GM12873 (cell line): ENCODE measurements at regions not wholly inside any gene's neighbourhood (a gene's known extent, or its start where the extent isn't known, plus 50 kb on each side); places are given as distances from the start of the nearest gene placed in this dataset.

Experiments
- TF ChIP-seq, protein P1 (sequence below): IDR thresholded peaks from 2 replicates; pipeline ENCODE4 v1.5.1; 2012; ENCODE audit warnings: low read depth, mild to moderate bottlenecking, moderate library complexity, low read length, control low read depth; ENCODE audit not compliant: insufficient read depth; ENCODE audit errors: missing control alignments

DNA sequence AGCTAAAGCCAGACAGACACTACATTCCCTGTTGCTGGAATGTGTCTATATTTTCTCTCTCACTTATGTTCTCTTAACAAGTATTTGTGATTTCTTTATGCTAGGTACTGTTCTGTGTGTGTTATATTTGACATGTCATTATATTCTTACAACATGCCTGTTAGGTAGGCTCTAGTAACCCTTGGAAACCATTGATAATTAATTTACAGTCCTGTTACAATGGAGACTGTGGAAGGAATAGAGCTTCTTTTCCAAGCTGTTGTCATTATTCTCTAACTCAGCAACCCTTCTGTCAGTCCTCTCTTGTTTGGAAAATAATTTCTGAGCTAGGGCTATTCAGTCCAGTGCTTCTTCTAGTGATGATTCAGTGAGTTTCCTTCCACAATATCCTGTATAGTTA is 419.1 kb upstream of the BOD1L1 start:
- TF ChIP-seq, protein P1, sequence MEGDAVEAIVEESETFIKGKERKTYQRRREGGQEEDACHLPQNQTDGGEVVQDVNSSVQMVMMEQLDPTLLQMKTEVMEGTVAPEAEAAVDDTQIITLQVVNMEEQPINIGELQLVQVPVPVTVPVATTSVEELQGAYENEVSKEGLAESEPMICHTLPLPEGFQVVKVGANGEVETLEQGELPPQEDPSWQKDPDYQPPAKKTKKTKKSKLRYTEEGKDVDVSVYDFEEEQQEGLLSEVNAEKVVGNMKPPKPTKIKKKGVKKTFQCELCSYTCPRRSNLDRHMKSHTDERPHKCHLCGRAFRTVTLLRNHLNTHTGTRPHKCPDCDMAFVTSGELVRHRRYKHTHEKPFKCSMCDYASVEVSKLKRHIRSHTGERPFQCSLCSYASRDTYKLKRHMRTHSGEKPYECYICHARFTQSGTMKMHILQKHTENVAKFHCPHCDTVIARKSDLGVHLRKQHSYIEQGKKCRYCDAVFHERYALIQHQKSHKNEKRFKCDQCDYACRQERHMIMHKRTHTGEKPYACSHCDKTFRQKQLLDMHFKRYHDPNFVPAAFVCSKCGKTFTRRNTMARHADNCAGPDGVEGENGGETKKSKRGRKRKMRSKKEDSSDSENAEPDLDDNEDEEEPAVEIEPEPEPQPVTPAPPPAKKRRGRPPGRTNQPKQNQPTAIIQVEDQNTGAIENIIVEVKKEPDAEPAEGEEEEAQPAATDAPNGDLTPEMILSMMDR = no peak

DNA sequence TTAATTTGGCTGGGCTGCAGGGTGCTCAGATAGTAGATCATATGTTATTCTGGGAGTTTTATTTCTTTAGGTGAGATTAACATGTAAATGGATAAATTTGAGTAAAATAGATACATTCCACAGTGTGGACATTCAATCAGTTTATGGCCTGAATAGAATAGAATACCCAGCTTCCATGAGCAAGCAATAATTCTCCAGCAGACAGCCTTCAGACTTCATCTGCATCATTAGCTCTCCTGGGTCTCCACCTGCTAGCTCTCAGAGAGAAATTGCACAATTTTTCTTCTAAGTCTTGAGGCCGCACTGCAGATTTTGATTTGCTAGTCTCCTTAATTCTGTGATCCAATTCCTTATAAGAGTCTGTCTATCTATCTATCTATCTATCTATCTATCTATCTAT is 420.3 kb upstream of the BOD1L1 start:
- TF ChIP-seq, protein P1 = no peak

DNA sequence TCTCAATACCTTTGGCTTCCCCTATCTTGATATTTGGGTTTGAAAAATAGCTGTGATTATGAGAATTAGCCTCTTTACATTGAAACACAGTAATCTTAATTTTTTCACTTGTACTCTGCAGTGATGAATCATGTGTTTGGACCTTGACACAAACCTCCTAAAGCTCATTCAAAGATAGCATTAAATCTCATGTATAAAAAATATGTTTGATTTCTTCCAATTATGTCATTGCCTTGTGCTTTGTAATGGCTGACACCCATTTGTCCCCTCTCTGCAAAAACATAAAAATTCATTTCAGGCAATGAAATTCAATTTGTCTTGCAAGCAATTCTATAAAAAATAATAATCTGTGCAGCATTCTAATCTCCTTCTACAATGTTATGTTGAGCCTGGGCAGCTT is 422.4 kb upstream of the BOD1L1 start:
- TF ChIP-seq, protein P1 = no peak

DNA sequence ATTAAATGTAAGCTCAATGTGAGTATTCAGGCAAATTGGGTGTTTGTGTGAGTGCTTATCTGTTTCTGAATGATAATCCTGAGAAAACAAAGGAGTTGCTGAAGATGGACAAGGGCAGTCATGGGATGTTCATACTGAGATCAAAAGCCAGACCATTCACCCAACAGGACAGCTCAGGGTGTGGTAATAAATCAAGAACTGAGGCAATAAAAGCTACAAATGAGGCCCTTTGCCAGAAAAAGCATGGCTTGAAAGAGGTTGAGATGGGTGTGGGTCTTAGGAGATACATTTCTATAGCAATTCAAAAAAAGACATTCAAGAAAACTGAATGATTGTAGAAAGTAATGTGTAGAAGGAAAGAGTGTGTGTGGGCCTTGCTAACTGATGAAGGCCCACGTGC is 425.8 kb upstream of the BOD1L1 start:
- TF ChIP-seq, protein P1 = no peak

DNA sequence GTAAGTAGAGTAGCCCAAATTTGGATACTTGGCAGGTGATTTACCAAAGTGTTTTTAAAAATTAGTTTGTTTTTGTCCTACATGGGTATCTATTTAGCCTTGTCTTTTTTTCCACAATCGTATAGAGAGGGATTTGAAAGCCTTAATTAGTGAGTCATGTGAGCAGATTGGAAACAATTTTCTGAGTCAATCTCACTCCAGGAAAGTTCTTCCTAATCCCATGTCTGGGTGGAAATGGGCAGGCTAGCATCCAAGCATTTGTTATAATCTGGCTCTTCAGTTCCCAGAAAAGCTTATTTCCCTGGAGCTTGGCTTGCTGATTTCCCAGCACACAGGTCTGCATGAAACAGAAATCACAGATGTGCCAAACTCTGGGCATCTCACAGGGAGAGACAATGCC is 426.9 kb upstream of the BOD1L1 start:
- TF ChIP-seq, protein P1 = no peak

DNA sequence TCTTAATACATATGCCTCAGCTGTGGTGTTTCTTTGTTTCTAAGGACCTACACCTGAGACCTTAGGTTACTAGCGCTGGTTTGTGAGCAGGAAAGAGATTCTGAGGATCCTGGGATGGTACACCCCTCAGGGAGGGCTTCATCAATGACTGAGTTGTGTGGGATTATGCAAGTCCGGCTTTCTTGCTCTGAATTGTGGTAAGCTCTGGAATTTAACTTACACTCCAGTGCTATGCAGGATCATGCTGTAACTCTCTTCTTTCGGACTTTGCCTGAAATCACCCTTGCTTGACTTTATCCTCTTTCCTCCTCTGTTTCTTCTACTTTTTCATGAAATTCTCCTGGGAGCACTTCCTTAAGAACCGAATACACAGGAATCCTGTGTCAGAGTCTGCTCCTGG is 431.5 kb upstream of the BOD1L1 start:
- TF ChIP-seq, protein P1 = no peak

DNA sequence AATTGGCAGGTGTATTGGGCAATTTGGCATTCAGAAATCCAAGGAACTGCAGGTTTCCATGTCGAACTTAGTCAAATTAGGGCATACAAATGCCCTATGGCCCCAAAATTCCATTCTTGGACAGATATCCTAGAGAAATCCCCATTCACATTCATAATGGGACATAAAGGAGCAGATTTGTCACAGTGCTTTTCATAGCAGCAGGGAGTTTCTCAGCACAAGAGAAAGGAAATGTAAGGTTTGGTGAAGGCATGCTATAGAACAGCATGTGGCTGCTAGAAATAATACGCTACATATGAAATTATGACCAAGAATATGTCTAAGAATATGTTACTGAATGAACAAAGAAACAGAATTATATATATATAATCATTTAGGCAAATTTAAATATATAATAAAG is 437.5 kb upstream of the BOD1L1 start:
- TF ChIP-seq, protein P1 = no peak

DNA sequence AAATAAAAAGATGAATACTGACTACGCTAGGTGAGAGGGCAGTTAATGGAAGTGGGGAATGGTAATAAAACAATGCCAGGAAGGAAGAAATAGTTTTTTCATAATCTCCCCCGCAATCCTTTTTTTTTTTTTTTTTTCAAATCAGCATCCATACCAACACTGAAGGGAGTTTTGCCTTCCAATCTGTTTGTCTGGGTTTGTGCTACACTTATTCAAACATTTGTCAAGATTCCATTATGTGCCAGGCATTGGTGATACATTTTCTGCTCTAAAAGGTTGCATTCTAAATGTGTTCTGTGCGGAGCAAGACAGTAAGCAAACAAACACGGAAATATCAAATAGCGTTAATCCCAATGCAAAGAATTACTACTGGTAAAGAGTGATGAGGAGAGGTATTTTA is 437.9 kb upstream of the BOD1L1 start:
- TF ChIP-seq, protein P1 = no peak
